ENCODE measurements at regions not wholly inside any gene's neighbourhood (a gene's known extent, or its start where the extent isn't known, plus 50 kb on each side); places are given as distances from the start of the nearest gene placed in this dataset.

- DNase-seq (ENCODE audit: low spot score) = no peak
Measured at GRCh38 chr6:6724539-6725467, 136.3 kb downstream of the LY86 start.

GRCh38 chr6:6725468-6726209 lies 137.1 kb downstream of the LY86 start:
- no peak for DNase-seq (ENCODE audit: low spot score)

GRCh38 chr6:6728169-6728941 lies 139.8 kb downstream of the LY86 start:
- DNase-seq (ENCODE audit: low spot score) = peak; percentile 59

- DNase-seq (ENCODE audit: low spot score) = no peak
Measured at GRCh38 chr6:6729971-6730370, 141.5 kb downstream of the LY86 start.

- DNase-seq (ENCODE audit: low spot score) = no peak
Measured at GRCh38 chr6:6730831-6731230, 142.3 kb downstream of the LY86 start.

- DNase-seq (ENCODE audit: low spot score) = no peak
Measured at GRCh38 chr6:6734479-6735465, 146.3 kb downstream of the LY86 start.

- DNase-seq (ENCODE audit: low spot score) = no peak
Measured at GRCh38 chr6:6736791-6737654, 148.5 kb downstream of the LY86 start.

GRCh38 chr6:6737671-6738070 lies 149.2 kb downstream of the LY86 start:
- DNase-seq (ENCODE audit: low spot score) = no peak

- no peak for DNase-seq (ENCODE audit: low spot score)
Measured at GRCh38 chr6:6738108-6738507, 149.6 kb downstream of the LY86 start.

GRCh38 chr6:6738922-6739716 lies 150.6 kb downstream of the LY86 start:
- DNase-seq (ENCODE audit: low spot score) = no peak

GRCh38 chr6:6740595-6740994 lies 152.1 kb downstream of the LY86 start:
- DNase-seq (ENCODE audit: low spot score) = peak; percentile 53

GRCh38 chr6:6741264-6741663 lies 152.7 kb downstream of the LY86 start:
- no peak for DNase-seq (ENCODE audit: low spot score)

GRCh38 chr6:6742535-6742934 lies 154.0 kb downstream of the LY86 start:
- no peak for DNase-seq (ENCODE audit: low spot score)

GRCh38 chr6:6744551-6744950 lies 156.0 kb downstream of the LY86 start:
- no peak for DNase-seq (ENCODE audit: low spot score)

- peak; percentile 60 for DNase-seq (ENCODE audit: low spot score)
Measured at GRCh38 chr6:6745637-6746332, 157.3 kb downstream of the LY86 start.

- DNase-seq (ENCODE audit: low spot score) = peak; percentile 80
Measured at GRCh38 chr6:6746333-6746969, 157.9 kb downstream of the LY86 start.

GRCh38 chr6:6746970-6747338 lies 158.4 kb downstream of the LY86 start:
- DNase-seq (ENCODE audit: low spot score) = no peak

GRCh38 chr6:6747371-6747770 lies 158.9 kb downstream of the LY86 start:
- no peak for DNase-seq (ENCODE audit: low spot score)

Data from mesenteric fat pad (tissue), 1 donor.